GM12878 (cell line): ENCODE measurements at regions not wholly inside any gene's neighbourhood (a gene's known extent, or its start where the extent isn't known, plus 50 kb on each side); places are given as distances from the start of the nearest gene placed in this dataset.

ENCODE experiments used
- ATAC-seq: fragments of 200-7000 bp; cut with Tn5 transposase; 3 replicates; pipeline ENCODE4 v1.9.1; 2020; ENCODE audit warnings: mild to moderate bottlenecking, moderate library complexity
- BruUV-seq: library from RNA; stranded (reverse); fragments of 400-500 nt; replicated peaks from 2 replicates; lab custom pipeline; 2021; lab: Mats Ljungman, UMichigan
- CTCF ChIA-PET: fragments of 300-600 bp; sonication (Branson Sonifier 250); formaldehyde crosslinking; extraction: SDS; loops from one replicate; lab custom pipeline; 2021; ENCODE audit warnings: inconsistent platforms; lab: Yijun Ruan, JAX
- POLR2A ChIA-PET: fragments of 350-600 bp; formaldehyde crosslinking; extraction: SDS; loops from one replicate; lab custom pipeline; 2021; ENCODE audit warnings: inconsistent platforms; lab: Charles Lee
- RAD21 ChIA-PET: fragments of 300-600 bp; sonication (Branson Sonifier 250); formaldehyde crosslinking; loops from one replicate; lab custom pipeline; 2023; ENCODE audit warnings: antibody characterized with exemption; ENCODE audit not compliant: unreplicated experiment; lab: Charles Lee
- SMC1A ChIA-PET: fragments of 300-600 bp; sonication (Branson Sonifier 250); formaldehyde crosslinking; loops from one replicate; lab custom pipeline; 2023; ENCODE audit not compliant: unreplicated experiment, uncharacterized antibody; lab: Charles Lee
- DNase-seq: peaks from one replicate; pipeline ENCODE4 v3.0.0-alpha.2; 2011; ENCODE audit warnings: low read depth, low spot score
- FAIRE-seq: peaks from 3 replicates; lab custom pipeline; 2011; peaks lifted over from hg19 to GRCh38; lab: Jason Lieb, UNC
- H2AFZ ChIP-seq: 2 replicates; pipeline ENCODE4 v1.6.0; 2011; ENCODE audit warnings: low read depth, low read length, control low read depth; ENCODE audit not compliant: control insufficient read depth
- H3K27ac ChIP-seq: 2 replicates; pipeline ENCODE4 v1.5.1; 2011; ENCODE audit warnings: control low read depth; ENCODE audit not compliant: control insufficient read depth, insufficient read depth
- H3K27me3 ChIP-seq, 2 experiments: replicated peaks in 1 of 2; 2 replicates each; pipeline versions ENCODE4 v1.6.0 to v1.6.1; 2011; ENCODE audit warnings: low read length in 1 of 2; ENCODE audit not compliant: control insufficient read depth in 2 of 2, insufficient read depth in 2 of 2
- H3K36me3 ChIP-seq, 2 experiments: 2 replicates each; pipeline ENCODE4 v1.5.1; 2011; ENCODE audit warnings: low read length in 1 of 2; ENCODE audit not compliant: control insufficient read depth in 2 of 2, insufficient read depth in 2 of 2
- H3K4me1 ChIP-seq: 2 replicates; pipeline ENCODE4 v1.6.1; 2011; ENCODE audit warnings: mild to moderate bottlenecking, low read length, moderate library complexity, mixed read lengths; ENCODE audit not compliant: control insufficient read depth, insufficient read depth
- H3K4me2 ChIP-seq: 2 replicates; pipeline ENCODE4 v1.6.0; 2011; ENCODE audit warnings: control low read depth; ENCODE audit not compliant: control insufficient read depth, insufficient read depth
- H3K4me3 ChIP-seq: fragments of 200-600 bp; sonication (generic); 2 replicates; pipeline ENCODE4 v1.5.1; 2016
- H3K79me2 ChIP-seq: 2 replicates; pipeline ENCODE4 v1.6.0; 2011; ENCODE audit warnings: low read length; ENCODE audit not compliant: control insufficient read depth, insufficient read depth
- H3K9ac ChIP-seq: 2 replicates; pipeline ENCODE4 v1.8.0; 2011; ENCODE audit warnings: low read length, control low read depth, mixed read lengths; ENCODE audit not compliant: control insufficient read depth, insufficient read depth
- H3K9me3 ChIP-seq: replicated peaks from 3 replicates; pipeline ENCODE4 v1.5.1; 2011; ENCODE audit warnings: mild to moderate bottlenecking, low read length; ENCODE audit not compliant: control insufficient read depth, insufficient read depth
- H4K20me1 ChIP-seq: 2 replicates; pipeline ENCODE4 v1.6.0; 2011; ENCODE audit not compliant: control insufficient read depth, insufficient read depth
- CBX5 ChIP-seq: sonication (generic); IDR thresholded peaks from 2 replicates; pipeline ENCODE4 v1.6.1; 2016; ENCODE audit warnings: low read depth, moderate library complexity, mild to moderate bottlenecking, inconsistent platforms
- CTCF ChIP-seq, 3 experiments: IDR thresholded peaks in 2 of 3; conservative IDR thresholded peaks in 1 of 3; 2 replicates each; pipeline ENCODE4 v1.5.1; 2011; ENCODE audit warnings: low read depth in 3 of 3, low read length in 3 of 3, mild to moderate bottlenecking in 3 of 3, control low read depth in 2 of 3, moderate library complexity in 2 of 3, inconsistent platforms in 1 of 3, mixed read lengths in 1 of 3; ENCODE audit not compliant: control insufficient read depth in 2 of 3, insufficient read depth in 1 of 3; ENCODE audit errors: extremely low read depth in 1 of 3
- ELK1 ChIP-seq: IDR thresholded peaks from 2 replicates; pipeline ENCODE4 v1.6.1; 2012; ENCODE audit warnings: low read depth, low read length, improper control_type of control experiment
- KDM1A ChIP-seq: fragments of 200-600 bp; sonication (generic); IDR thresholded peaks from 2 replicates; pipeline ENCODE4 v1.6.1; 2016; ENCODE audit warnings: borderline replicate concordance
- KLF5 ChIP-seq: fragments of 450-650 bp; IDR thresholded peaks from 2 replicates; pipeline ENCODE4 v1.6.1; 2014; ENCODE audit warnings: mild to moderate bottlenecking; ENCODE audit not compliant: partially characterized antibody
- NBN ChIP-seq: fragments of 450-650 bp; IDR thresholded peaks from 2 replicates; pipeline ENCODE4 v1.6.1; 2016
- NFIC ChIP-seq: IDR thresholded peaks from 2 replicates; pipeline ENCODE4 v1.6.1; 2012; ENCODE audit warnings: low read depth, mild to moderate bottlenecking, inconsistent platforms, low read length, moderate library complexity
- RFX5 ChIP-seq: IDR thresholded peaks from 2 replicates; pipeline ENCODE4 v1.6.1; 2011; ENCODE audit warnings: low read depth, low read length, improper control_type of control experiment
- RUNX3 ChIP-seq: IDR thresholded peaks from 2 replicates; pipeline ENCODE4 v1.6.1; 2012; ENCODE audit warnings: low read length, inconsistent platforms
- SIX5 ChIP-seq: IDR thresholded peaks from 2 replicates; pipeline ENCODE4 v1.6.1; 2011; ENCODE audit warnings: mild to moderate bottlenecking, low read depth, low read length, moderate library complexity; ENCODE audit not compliant: severe bottlenecking
- STAT1 ChIP-seq: fragments of 450-650 bp; conservative IDR thresholded peaks from 2 replicates; pipeline ENCODE4 v1.6.1; 2014; ENCODE audit warnings: antibody characterized with exemption, mild to moderate bottlenecking
- TBL1XR1 ChIP-seq: IDR thresholded peaks from 2 replicates; pipeline ENCODE4 v1.6.1; 2012; ENCODE audit warnings: low read depth, low read length, improper control_type of control experiment
- ZNF687 ChIP-seq: fragments of 450-650 bp; IDR thresholded peaks from 2 replicates; pipeline ENCODE4 v1.6.1; 2017; ENCODE audit warnings: mild to moderate bottlenecking, moderate library complexity
- ZZZ3 ChIP-seq: IDR thresholded peaks from 2 replicates; pipeline ENCODE4 v1.6.1; 2011; ENCODE audit warnings: low read depth; ENCODE audit not compliant: control insufficient read depth, insufficient read length
- WGBS: methylation state at CpG from one replicate; pipeline ENCODE4 v1.1.6; 2016; ENCODE audit warnings: low lambda C conversion rate; ENCODE audit not compliant: insufficient replicate concordance, insufficient coverage; ENCODE audit errors: missing lambda C conversion rate; 5-methylcytosine and 5-hydroxymethylcytosine counted together
- in situ Hi-C: fragments of 300-500 bp; cut with MboI; formaldehyde crosslinking; loops from 9 replicates; pipeline ENCODE4 v1.14.3; 2018; ENCODE audit warnings: mixed read lengths
- intact Hi-C: fragments of 100-400 bp; cut with micrococcal nuclease; formaldehyde crosslinking; loops from one replicate; pipeline ENCODE4 v1.14.2; 2022; ENCODE audit not compliant: unreplicated experiment

- no peak for ATAC-seq
- Histone ChIP-seq H3K79me2 (no peaks in the 10 kb centered on the region), H3K4me3 (no peak overlapping the region), H3K9ac (no peak overlapping the region), H4K20me1 (no peaks in the 10 kb centered on the region), H3K9me3 (no peaks in the 10 kb centered on the region), H3K27me3 (no peaks in the 10 kb centered on the region), H3K4me1 (no peaks in the 10 kb centered on the region), H2AFZ (no peak overlapping the region), H3K4me2 (no peak overlapping the region), H3K36me3 (no peaks in the 10 kb centered on the region), H3K27ac (no peak overlapping the region)
- ChIA-PET POLR2A (no interaction called here), RAD21 (interaction anchor here (1.0 kb wide), 1 partner anchor 8 kb away, joined by 3 read pairs; no protein-coding TSS in a partner anchor), CTCF (no interaction called here), SMC1A (no interaction called here)
- intact Hi-C loops = no loop called here
- no TSS peak for BruUV-seq
- in situ Hi-C loops = no loop called here
- no peak for FAIRE-seq
- no peak for DNase-seq
- TF ChIP-seq ZNF687 = no peak
- no peak for TF ChIP-seq RUNX3
- TF ChIP-seq CBX5 = no peak
- TF ChIP-seq KLF5 = no peak
- no peak for TF ChIP-seq NFIC
- no peak for TF ChIP-seq TBL1XR1
- TF ChIP-seq STAT1 = no peak
- no peak for TF ChIP-seq RFX5
- TF ChIP-seq NBN = no peak
- no peak for TF ChIP-seq ELK1
- no peak for TF ChIP-seq CTCF (IDR thresholded peaks at IDR 0.05 in 2 of 3, conservative IDR thresholded peaks at IDR 0.05 in 1 of 3; ENCODE audit: control insufficient read depth in 2 of 3, extremely low read depth in 1 of 3, insufficient read depth in 1 of 3, low read depth in 3 of 3, low read length in 3 of 3)
- no peak for TF ChIP-seq SIX5
- TF ChIP-seq KDM1A = no peak
- TF ChIP-seq ZZZ3 = no peak
- WGBS = 11% methylated on average over 2 of the region's 2 CpGs
These were observed 230.1 kb downstream of the SEC16B start for GRCh38 chr1:177739780-177740179.
